Keratinocyte (primary cell): ENCODE measurements at regions not wholly inside any gene's neighbourhood (a gene's known extent, or its start where the extent isn't known, plus 50 kb on each side); places are given as distances from the start of the nearest gene placed in this dataset.

Source experiments
- DNase-seq: peaks from one replicate; pipeline ENCODE4 v3.0.0-alpha.2; 2011; ENCODE audit warnings: low read depth, missing footprints, low spot score
- FAIRE-seq: peaks from 2 replicates; lab custom pipeline; 2011; peaks lifted over from hg19 to GRCh38; lab: Jason Lieb, UNC
- H2AFZ ChIP-seq: 2 replicates; pipeline ENCODE4 v1.6.0; 2012; ENCODE audit warnings: low read length, control low read depth, inconsistent platforms; ENCODE audit not compliant: control insufficient read depth
- H3K27ac ChIP-seq: 2 replicates; pipeline ENCODE4 v1.5.1; 2011; ENCODE audit warnings: low read length; ENCODE audit not compliant: control insufficient read depth, insufficient read depth
- H3K27me3 ChIP-seq: 3 replicates; pipeline ENCODE4 v1.6.0; 2011; ENCODE audit warnings: low read length; ENCODE audit not compliant: control insufficient read depth, insufficient read depth; ENCODE audit errors: extremely low read depth
- H3K36me3 ChIP-seq, 2 experiments: 2 replicates in 1 of 2; 3 replicates in 1 of 2; pipeline ENCODE4 v1.5.1; 2011; ENCODE audit warnings: low read length in 2 of 2, mild to moderate bottlenecking in 1 of 2; ENCODE audit not compliant: control insufficient read depth in 2 of 2, insufficient read depth in 2 of 2; ENCODE audit errors: extremely low read depth in 1 of 2
- H3K4me1 ChIP-seq: 3 replicates; pipeline ENCODE4 v1.5.1; 2011; ENCODE audit warnings: low read length; ENCODE audit not compliant: control insufficient read depth, insufficient read depth; ENCODE audit errors: extremely low read depth
- H3K4me2 ChIP-seq: 3 replicates; pipeline ENCODE4 v1.6.0; 2011; ENCODE audit warnings: low read depth, low read length; ENCODE audit not compliant: control insufficient read depth, insufficient read depth; ENCODE audit errors: extremely low read depth
- H3K4me3 ChIP-seq, 3 experiments: fragments of 200-600 bp in 1 of 3; sonication (generic) in 1 of 3; 2 replicates in 2 of 3; 3 replicates in 1 of 3; pipeline ENCODE4 v1.5.1; 2011 to 2016; ENCODE audit warnings: low read length in 3 of 3, mild to moderate bottlenecking in 3 of 3, control low read depth in 2 of 3, inconsistent platforms in 1 of 3, low read depth in 1 of 3, mixed read lengths in 1 of 3, mixed run types in 1 of 3, moderate library complexity in 1 of 3; ENCODE audit not compliant: control insufficient read depth in 2 of 3, insufficient read depth in 2 of 3; ENCODE audit errors: extremely low read depth in 1 of 3
- H3K79me2 ChIP-seq: 2 replicates; pipeline ENCODE4 v1.6.0; 2012; ENCODE audit warnings: low read length; ENCODE audit not compliant: control insufficient read depth, insufficient read depth
- H3K9ac ChIP-seq: 3 replicates; pipeline ENCODE4 v1.6.0; 2011; ENCODE audit warnings: low read length; ENCODE audit not compliant: control insufficient read depth, insufficient read depth; ENCODE audit errors: extremely low read depth
- H3K9me1 ChIP-seq: 3 replicates; pipeline ENCODE4 v1.6.0; 2011; ENCODE audit warnings: low read length; ENCODE audit not compliant: control insufficient read depth, insufficient read depth; ENCODE audit errors: extremely low read depth
- H3K9me3 ChIP-seq: 2 replicates; pipeline ENCODE4 v1.5.1; 2012; ENCODE audit warnings: low read depth, low read length; ENCODE audit not compliant: control insufficient read depth
- H4K20me1 ChIP-seq: 3 replicates; pipeline ENCODE4 v1.6.0; 2011; ENCODE audit warnings: low read length; ENCODE audit not compliant: control insufficient read depth, insufficient read depth; ENCODE audit errors: extremely low read depth
- CTCF ChIP-seq, 3 experiments: IDR thresholded peaks in 1 of 3; conservative IDR thresholded peaks in 1 of 3; optimal IDR thresholded peaks in 1 of 3; 2 replicates in 2 of 3; 3 replicates in 1 of 3; pipeline versions ENCODE3 to v1.5.1; 2011; ENCODE audit warnings: low read length in 3 of 3, mild to moderate bottlenecking in 3 of 3, moderate library complexity in 2 of 3, control low read depth in 1 of 3, inconsistent platforms in 1 of 3; ENCODE audit not compliant: insufficient read depth in 2 of 3; ENCODE audit errors: extremely low read depth in 1 of 3
- EZH2 ChIP-seq: IDR thresholded peaks from one replicate; pipeline ENCODE4 v1.6.1; 2012; ENCODE audit warnings: inconsistent platforms, mild to moderate bottlenecking, low read length, moderate library complexity
- dilution Hi-C: fragments of 300-500 bp; cut with MboI; formaldehyde crosslinking; loops from one replicate; pipeline ENCODE4 v1.7.0; 2020; ENCODE audit warnings: low sequenced_read_pairs; ENCODE audit not compliant: extremely low pct_ligation_motif_present

- H3K79me2 ChIP-seq: no peaks in the 10 kb centered on the region
- no peaks in the 10 kb centered on the region for H3K4me1 ChIP-seq
- DNase-seq (no peak), FAIRE-seq (no peak)
- H3K36me3 ChIP-seq: no peaks in the 10 kb centered on the region
- no peak overlapping the region for H2AFZ ChIP-seq
- H3K27ac ChIP-seq: no peak overlapping the region
- dilution Hi-C loops: no loop called here
- no peak overlapping the region for H3K4me2 ChIP-seq
- no peak overlapping the region for H3K4me3 ChIP-seq
- H3K9ac ChIP-seq: no peak overlapping the region
- no peaks in the 10 kb centered on the region for H3K27me3 ChIP-seq
- H3K9me1 ChIP-seq: no peaks in the 10 kb centered on the region
- H4K20me1 ChIP-seq: no peaks in the 10 kb centered on the region
- H3K9me3 ChIP-seq: no peaks in the 10 kb centered on the region
- TF ChIP-seq EZH2: no peak
- no peak for TF ChIP-seq CTCF (optimal IDR thresholded peaks at IDR 0.05 in 1 of 3, IDR thresholded peaks at IDR 0.05 in 1 of 3, conservative IDR thresholded peaks at IDR 0.05 in 1 of 3; ENCODE audit: extremely low read depth in 1 of 3, insufficient read depth in 2 of 3, low read length in 3 of 3)
Measured at GRCh38 chr1:82755191-82755590, 954.5 kb downstream of the ADGRL2 start.

- no peak for FAIRE-seq
- no peaks in the 10 kb centered on the region for H3K9me3 ChIP-seq
- no peaks in the 10 kb centered on the region for H3K79me2 ChIP-seq
- H3K9me1 ChIP-seq: no peaks in the 10 kb centered on the region
- H3K27ac ChIP-seq: no peak overlapping the region
- H3K27me3 ChIP-seq: no peaks in the 10 kb centered on the region
- no peaks in the 10 kb centered on the region for H4K20me1 ChIP-seq
- TF ChIP-seq EZH2 (no peak), CTCF (optimal IDR thresholded peaks at IDR 0.05 in 1 of 3, IDR thresholded peaks at IDR 0.05 in 1 of 3, conservative IDR thresholded peaks at IDR 0.05 in 1 of 3; ENCODE audit: extremely low read depth in 1 of 3, insufficient read depth in 2 of 3, low read length in 3 of 3) (no peak)
- H3K4me2 ChIP-seq: no peak overlapping the region
- no peak for DNase-seq
- no peak overlapping the region for H3K4me3 ChIP-seq
- dilution Hi-C loops: no loop called here
- H3K36me3 ChIP-seq: no peaks in the 10 kb centered on the region
- no peaks in the 10 kb centered on the region for H3K4me1 ChIP-seq
- H3K9ac ChIP-seq: no peak overlapping the region
- no peak overlapping the region for H2AFZ ChIP-seq
Measured at GRCh38 chr1:82752046-82752445, 951.3 kb downstream of the ADGRL2 start.
